KMS-11 (cell line): ENCODE measurements at regions not wholly inside any gene's neighbourhood (a gene's known extent, or its start where the extent isn't known, plus 50 kb on each side); places are given as distances from the start of the nearest gene placed in this dataset.

Source experiments
- H2AFZ ChIP-seq: fragments of 200-600 bp; sonication (generic); 2 replicates; pipeline ENCODE4 v1.6.1; 2016; ENCODE audit warnings: antibody characterized with exemption, mixed run types, low read depth
- H3K27ac ChIP-seq: fragments of 200-600 bp; sonication (generic); 2 replicates; pipeline ENCODE4 v1.6.1; 2016; ENCODE audit warnings: mild to moderate bottlenecking, mixed run types
- H3K27me3 ChIP-seq: fragments of 200-600 bp; sonication (generic); 2 replicates; pipeline ENCODE4 v1.6.1; 2017; ENCODE audit warnings: mild to moderate bottlenecking, low read depth, mixed run types, moderate library complexity; ENCODE audit not compliant: insufficient read depth
- H3K36me3 ChIP-seq: fragments of 200-600 bp; sonication (generic); 2 replicates; pipeline ENCODE4 v1.6.1; 2017; ENCODE audit warnings: mild to moderate bottlenecking, mixed run types; ENCODE audit not compliant: insufficient read depth
- H3K4me1 ChIP-seq: fragments of 200-600 bp; sonication (generic); 2 replicates; pipeline ENCODE4 v1.6.1; 2016; ENCODE audit warnings: mild to moderate bottlenecking, low read depth, mixed run types; ENCODE audit not compliant: poor library complexity, severe bottlenecking
- H3K4me2 ChIP-seq: fragments of 200-600 bp; sonication (generic); 2 replicates; pipeline ENCODE4 v1.7.0; 2016; ENCODE audit warnings: mild to moderate bottlenecking, mixed run types
- H3K4me3 ChIP-seq: fragments of 200-600 bp; sonication (generic); IDR thresholded peaks from 2 replicates; pipeline ENCODE4 v1.6.1; 2017; ENCODE audit warnings: low read depth, low read length, mixed read lengths; ENCODE audit not compliant: insufficient read depth
- H3K79me2 ChIP-seq: fragments of 200-600 bp; sonication (generic); 2 replicates; pipeline ENCODE4 v1.6.1; 2016; ENCODE audit warnings: low read depth, mixed run types; ENCODE audit not compliant: insufficient read depth
- H3K9ac ChIP-seq: fragments of 200-600 bp; sonication (generic); 2 replicates; pipeline ENCODE4 v1.6.1; 2016; ENCODE audit warnings: mild to moderate bottlenecking, mixed run types
- H4K20me1 ChIP-seq: fragments of 200-600 bp; sonication (generic); 2 replicates; pipeline ENCODE4 v1.6.1; 2016; ENCODE audit warnings: mild to moderate bottlenecking, mixed run types; ENCODE audit not compliant: insufficient read depth
- TF ChIP-seq, protein P1 (sequence below): fragments of 200-600 bp; sonication (generic); conservative IDR thresholded peaks from 2 replicates; pipeline ENCODE4 v1.6.1; 2017; ENCODE audit warnings: low read depth, mild to moderate bottlenecking, antibody characterized with exemption, low read length, moderate library complexity, mixed read lengths

GRCh38 chr20:48180618-48181017 lies 395.3 kb upstream of the SULF2 start:
- H3K27ac ChIP-seq, result no peak overlapping the region

DNA sequence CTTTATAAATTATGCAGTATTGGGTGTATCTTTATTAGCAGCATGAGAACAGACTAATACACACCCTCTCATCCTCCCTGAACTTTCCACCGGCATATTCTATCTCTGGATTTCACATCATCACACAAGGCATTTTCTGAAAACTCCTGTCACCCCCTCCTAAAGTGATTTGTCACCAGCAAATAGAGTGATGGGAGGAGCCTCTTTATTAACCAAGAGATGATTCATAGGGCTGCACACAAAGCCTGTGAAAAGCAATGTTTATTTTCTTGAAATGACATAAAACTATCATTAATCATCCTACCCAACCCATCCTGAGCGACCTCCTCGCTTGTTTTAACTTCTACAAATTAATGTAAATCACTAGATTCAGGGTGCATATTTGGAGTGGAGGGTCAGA lies 394.7 kb upstream of the SULF2 start:
- Histone ChIP-seq H2AFZ (no peak overlapping the region), H4K20me1 (no peaks in the 10 kb centered on the region), H3K4me2 (no peak overlapping the region), H3K27me3 (peaks cover 42% of the 10 kb centered on the region; the same call in 1 of the 2 replicates), H3K4me1 (no peaks in the 10 kb centered on the region), H3K4me3 (no peak overlapping the region), H3K79me2 (no peaks in the 10 kb centered on the region), H3K9ac (no peak overlapping the region), H3K36me3 (no peaks in the 10 kb centered on the region), H3K27ac (no peak overlapping the region)
- TF ChIP-seq, protein P1, sequence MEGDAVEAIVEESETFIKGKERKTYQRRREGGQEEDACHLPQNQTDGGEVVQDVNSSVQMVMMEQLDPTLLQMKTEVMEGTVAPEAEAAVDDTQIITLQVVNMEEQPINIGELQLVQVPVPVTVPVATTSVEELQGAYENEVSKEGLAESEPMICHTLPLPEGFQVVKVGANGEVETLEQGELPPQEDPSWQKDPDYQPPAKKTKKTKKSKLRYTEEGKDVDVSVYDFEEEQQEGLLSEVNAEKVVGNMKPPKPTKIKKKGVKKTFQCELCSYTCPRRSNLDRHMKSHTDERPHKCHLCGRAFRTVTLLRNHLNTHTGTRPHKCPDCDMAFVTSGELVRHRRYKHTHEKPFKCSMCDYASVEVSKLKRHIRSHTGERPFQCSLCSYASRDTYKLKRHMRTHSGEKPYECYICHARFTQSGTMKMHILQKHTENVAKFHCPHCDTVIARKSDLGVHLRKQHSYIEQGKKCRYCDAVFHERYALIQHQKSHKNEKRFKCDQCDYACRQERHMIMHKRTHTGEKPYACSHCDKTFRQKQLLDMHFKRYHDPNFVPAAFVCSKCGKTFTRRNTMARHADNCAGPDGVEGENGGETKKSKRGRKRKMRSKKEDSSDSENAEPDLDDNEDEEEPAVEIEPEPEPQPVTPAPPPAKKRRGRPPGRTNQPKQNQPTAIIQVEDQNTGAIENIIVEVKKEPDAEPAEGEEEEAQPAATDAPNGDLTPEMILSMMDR, result no peak

More at GRCh38 chr20:48180618-48181017, 395.3 kb upstream of the SULF2 start:
- Histone ChIP-seq H3K79me2 (no peaks in the 10 kb centered on the region), H3K4me1 (no peaks in the 10 kb centered on the region), H2AFZ (no peak overlapping the region), H3K9ac (no peak overlapping the region), H3K4me2 (no peak overlapping the region), H3K36me3 (no peaks in the 10 kb centered on the region), H3K4me3 (no peak overlapping the region), H3K27me3 (peaks cover 37% of the 10 kb centered on the region; the same call in 1 of the 2 replicates), H4K20me1 (no peaks in the 10 kb centered on the region)
- TF ChIP-seq, protein P1, result no peak

GRCh38 chr20:48178633-48179032 lies 393.4 kb upstream of the SULF2 start:
- no peak overlapping the region for H3K4me2 ChIP-seq
- no peak overlapping the region for H2AFZ ChIP-seq
- peaks cover 54% of the 10 kb centered on the region for H3K27me3 ChIP-seq
- H3K4me1 ChIP-seq, result no peaks in the 10 kb centered on the region
- TF ChIP-seq, protein P1, result no peak
- H3K9ac ChIP-seq, result no peak overlapping the region
- no peak overlapping the region for H3K4me3 ChIP-seq
- H3K27ac ChIP-seq, result no peak overlapping the region
- no peaks in the 10 kb centered on the region for H3K36me3 ChIP-seq
- H3K79me2 ChIP-seq, result no peaks in the 10 kb centered on the region
- no peaks in the 10 kb centered on the region for H4K20me1 ChIP-seq

- no peak overlapping the region for H3K4me2 ChIP-seq
- H3K79me2 ChIP-seq, result no peaks in the 10 kb centered on the region
- H2AFZ ChIP-seq, result no peak overlapping the region
- H3K27ac ChIP-seq, result no peak overlapping the region
- H3K36me3 ChIP-seq, result no peaks in the 10 kb centered on the region
- no peaks in the 10 kb centered on the region for H3K4me1 ChIP-seq
- H3K9ac ChIP-seq, result no peak overlapping the region
- TF ChIP-seq, protein P1, result no peak
- H3K4me3 ChIP-seq, result no peak overlapping the region
- no peaks in the 10 kb centered on the region for H4K20me1 ChIP-seq
- H3K27me3 ChIP-seq, result peaks cover 56% of the 10 kb centered on the region
Measured at GRCh38 chr20:48177058-48177457, 391.8 kb upstream of the SULF2 start.
